Cardiac fibroblast (primary cell): ENCODE measurements at regions not wholly inside any gene's neighbourhood (a gene's known extent, or its start where the extent isn't known, plus 50 kb on each side); places are given as distances from the start of the nearest gene placed in this dataset.
A peak's percentile ranks its signal among the peaks of the same experiment; 100 is the strongest.

Experiments used
- DNase-seq, 2 donors: peaks; one replicate each; pipeline versions ENCODE4 v3.0.0 to v3.0.0-alpha.2; 2010; ENCODE audit warnings: low read depth in 2 of 2
- H3K4me3 ChIP-seq, 2 donors: replicated peaks in 1 of 2; 1 replicate in 1 of 2; 2 replicates in 1 of 2; pipeline ENCODE4 v1.5.1; 2011; ENCODE audit warnings: low read depth in 2 of 2, low read length in 2 of 2, mild to moderate bottlenecking in 2 of 2, moderate library complexity in 1 of 2
- CTCF ChIP-seq: IDR thresholded peaks from one replicate; pipeline ENCODE4 v1.5.1; 2011; ENCODE audit warnings: low read depth, mild to moderate bottlenecking, low read length, inconsistent platforms

- TF ChIP-seq CTCF: no peak
- no peak overlapping the region for H3K4me3 ChIP-seq
- no peak for DNase-seq
Observed at GRCh38 chr3:105923140-105923539, 54.3 kb upstream of the CBLB start.

GRCh38 chr3:105927741-105928140 lies 58.9 kb upstream of the CBLB start:
- TF ChIP-seq CTCF: no peak
- H3K4me3 ChIP-seq: no peak overlapping the region
- no peak for DNase-seq

- DNase-seq: no peak
- no peak for TF ChIP-seq CTCF
- no peak overlapping the region for H3K4me3 ChIP-seq
Observed at GRCh38 chr3:105930733-105931132, 61.9 kb upstream of the CBLB start.

- DNase-seq: no peak
- H3K4me3 ChIP-seq: no peak overlapping the region
- no peak for TF ChIP-seq CTCF
Observed at GRCh38 chr3:105931500-105931899, 62.7 kb upstream of the CBLB start.

GRCh38 chr3:105933871-105934270 lies 65.1 kb upstream of the CBLB start:
- no peak for TF ChIP-seq CTCF
- H3K4me3 ChIP-seq: no peak overlapping the region
- peak; percentile 56 to 74 for DNase-seq

GRCh38 chr3:105938101-105938500 lies 69.3 kb upstream of the CBLB start:
- TF ChIP-seq CTCF: no peak
- H3K4me3 ChIP-seq: no peak overlapping the region
- DNase-seq: peak; percentile 52 to 81

- no peak for TF ChIP-seq CTCF
- DNase-seq: no peak
- no peak overlapping the region for H3K4me3 ChIP-seq
Observed at GRCh38 chr3:105938806-105939205, 70.0 kb upstream of the CBLB start.
